ENCODE measurements at regions not wholly inside any gene's neighbourhood (a gene's known extent, or its start where the extent isn't known, plus 50 kb on each side); places are given as distances from the start of the nearest gene placed in this dataset.

DNA sequence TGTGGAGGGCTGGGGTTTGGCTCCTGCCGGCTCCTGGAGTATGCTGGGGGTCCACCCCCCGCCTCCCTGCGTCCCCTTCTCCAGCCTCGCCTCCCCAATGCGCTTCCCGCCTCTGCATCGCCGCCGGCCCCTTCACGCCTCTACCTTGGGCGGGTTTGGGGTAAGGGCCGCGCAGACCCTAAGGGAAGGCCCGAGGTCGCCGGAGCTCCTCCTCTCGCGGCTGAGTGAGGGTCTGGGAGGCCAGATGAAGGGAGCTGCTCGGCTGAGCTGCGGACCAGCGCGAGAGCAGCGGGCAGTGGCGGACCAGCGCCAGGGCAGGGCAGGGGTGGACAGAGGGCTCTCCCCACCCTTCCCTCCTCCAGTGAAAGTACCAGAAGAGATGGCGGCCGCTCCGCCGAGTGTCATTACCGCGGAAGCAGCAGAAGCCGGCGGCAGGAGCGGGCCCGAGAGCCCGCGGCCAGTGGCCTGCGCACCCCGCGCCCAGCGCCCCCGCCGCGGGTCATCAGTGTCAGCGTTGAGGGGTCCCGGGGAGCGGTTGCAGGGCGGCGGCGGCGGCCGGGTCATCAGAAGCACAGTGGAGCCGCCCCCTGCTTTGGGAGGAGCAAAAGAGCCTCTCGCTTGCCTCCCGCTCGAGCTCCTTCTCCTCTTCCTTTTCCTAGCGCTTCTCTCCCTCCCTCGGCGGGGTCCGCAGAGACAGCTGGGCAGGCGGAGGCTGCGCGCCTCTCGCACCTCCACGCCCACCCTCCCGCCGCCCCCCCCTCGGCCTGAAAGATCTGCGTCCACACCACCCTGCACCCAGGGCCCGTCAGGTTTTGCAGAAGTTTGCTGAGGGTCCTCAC is 255.6 kb upstream of the CADM1 start:
- H3K27me3 ChIP-seq: no peaks in the 10 kb centered on the region
- peaks cover 0 to 26% (median 3%) of the 10 kb centered on the region in 4 donors for H3K4me1 ChIP-seq
- WGBS, 2 donors: 4 to 5% methylated on average over 40 to 65 of the region's 70 CpGs
- TF ChIP-seq POLR2A (IDR thresholded peaks at IDR 0.05) (no peak), EP300 (IDR thresholded peaks at IDR 0.05) (no peak)
- no peak for DNase-seq (ENCODE audit: low spot score in 2 of 2)
- peak overlapping the region; percentile 57 to 86 (median 80) for H3K27ac ChIP-seq
- no peaks in the 10 kb centered on the region for H3K9me3 ChIP-seq
- no peaks in the 10 kb centered on the region for H3K36me3 ChIP-seq
- H3K4me3 ChIP-seq: peak overlapping the region; percentile 49 to 78 (median 63)

DNA sequence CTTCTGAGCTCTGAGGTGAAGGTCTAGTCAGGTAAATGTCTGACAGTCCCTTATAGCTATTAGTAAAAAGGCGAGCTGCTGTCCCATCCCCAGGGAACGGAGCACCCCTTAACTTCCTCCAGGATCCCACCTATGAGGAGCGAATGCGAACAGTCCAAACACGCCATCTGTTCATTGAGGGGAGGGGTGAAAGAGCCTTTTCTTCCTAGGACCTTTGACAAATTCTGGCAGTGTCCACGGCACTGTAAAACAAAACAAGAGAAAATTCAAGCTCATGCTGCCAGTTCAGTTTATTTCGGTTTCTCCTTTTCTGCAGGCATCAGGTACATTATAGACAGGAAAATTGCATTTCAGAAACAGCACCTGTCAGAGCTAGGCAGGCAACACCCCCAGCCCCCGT is 253.8 kb upstream of the CADM1 start:
- no peak for DNase-seq (ENCODE audit: low spot score in 2 of 2)
- peaks cover 0 to 26% (median 3%) of the 10 kb centered on the region in 4 donors for H3K4me1 ChIP-seq
- H3K4me3 ChIP-seq: no peak overlapping the region
- no peaks in the 10 kb centered on the region for H3K27me3 ChIP-seq
- 83 to 87% methylated on average over 8 of the region's 8 CpGs for WGBS, 2 donors
- H3K27ac ChIP-seq: no peak overlapping the region
- H3K9me3 ChIP-seq: no peaks in the 10 kb centered on the region
- no peaks in the 10 kb centered on the region for H3K36me3 ChIP-seq
- TF ChIP-seq, protein P1, sequence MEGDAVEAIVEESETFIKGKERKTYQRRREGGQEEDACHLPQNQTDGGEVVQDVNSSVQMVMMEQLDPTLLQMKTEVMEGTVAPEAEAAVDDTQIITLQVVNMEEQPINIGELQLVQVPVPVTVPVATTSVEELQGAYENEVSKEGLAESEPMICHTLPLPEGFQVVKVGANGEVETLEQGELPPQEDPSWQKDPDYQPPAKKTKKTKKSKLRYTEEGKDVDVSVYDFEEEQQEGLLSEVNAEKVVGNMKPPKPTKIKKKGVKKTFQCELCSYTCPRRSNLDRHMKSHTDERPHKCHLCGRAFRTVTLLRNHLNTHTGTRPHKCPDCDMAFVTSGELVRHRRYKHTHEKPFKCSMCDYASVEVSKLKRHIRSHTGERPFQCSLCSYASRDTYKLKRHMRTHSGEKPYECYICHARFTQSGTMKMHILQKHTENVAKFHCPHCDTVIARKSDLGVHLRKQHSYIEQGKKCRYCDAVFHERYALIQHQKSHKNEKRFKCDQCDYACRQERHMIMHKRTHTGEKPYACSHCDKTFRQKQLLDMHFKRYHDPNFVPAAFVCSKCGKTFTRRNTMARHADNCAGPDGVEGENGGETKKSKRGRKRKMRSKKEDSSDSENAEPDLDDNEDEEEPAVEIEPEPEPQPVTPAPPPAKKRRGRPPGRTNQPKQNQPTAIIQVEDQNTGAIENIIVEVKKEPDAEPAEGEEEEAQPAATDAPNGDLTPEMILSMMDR (IDR thresholded peaks at IDR 0.05): no peak
- no peak for TF ChIP-seq POLR2A (IDR thresholded peaks at IDR 0.05)
- TF ChIP-seq EP300 (IDR thresholded peaks at IDR 0.05): no peak

DNA sequence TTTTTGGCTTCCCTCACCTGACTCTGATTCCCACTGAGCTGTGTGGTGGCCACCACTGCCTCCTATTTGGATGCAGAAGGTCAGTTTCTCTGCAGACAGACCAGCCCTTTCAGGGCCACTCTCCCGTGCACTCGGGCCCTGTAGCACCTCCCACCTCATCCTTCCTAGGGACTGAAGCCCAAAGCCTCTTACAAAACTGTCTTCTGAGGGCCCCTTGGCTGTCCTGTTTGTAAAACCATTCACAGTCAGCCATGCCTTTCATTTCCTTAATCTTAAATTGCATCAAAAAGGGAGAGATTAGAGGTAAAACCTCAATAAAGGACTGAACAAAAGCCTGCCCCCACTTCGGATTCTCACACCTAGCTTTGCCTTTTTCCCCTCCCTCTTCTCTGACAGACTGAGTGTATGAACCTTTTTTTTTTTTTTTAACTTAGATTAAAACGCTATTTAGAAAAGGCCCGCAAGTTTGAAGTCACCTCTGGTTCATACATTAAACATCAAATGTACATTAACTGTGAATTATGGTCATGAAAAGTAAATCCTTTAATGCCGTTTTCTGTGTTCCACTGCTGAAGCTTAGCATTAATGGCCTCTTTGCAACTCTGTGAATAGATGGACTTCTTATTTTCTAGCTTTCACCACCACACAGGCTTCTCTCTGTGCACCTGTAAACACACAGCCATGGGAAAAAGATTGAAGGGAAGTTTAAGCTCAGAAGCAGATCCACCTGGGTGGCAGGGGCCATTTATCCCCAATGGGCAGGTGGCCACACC is 247.2 kb upstream of the CADM1 start:
- no peaks in the 10 kb centered on the region for H3K9me3 ChIP-seq
- no peaks in the 10 kb centered on the region for H3K36me3 ChIP-seq
- WGBS, 2 donors: 78 to 80% methylated on average over 6 of the region's 6 CpGs
- no peak for DNase-seq (ENCODE audit: low spot score in 2 of 2)
- no peak for TF ChIP-seq POLR2A (IDR thresholded peaks at IDR 0.05)
- TF ChIP-seq, protein P1 (IDR thresholded peaks at IDR 0.05): no peak
- no peak for TF ChIP-seq EP300 (IDR thresholded peaks at IDR 0.05)
- H3K27ac ChIP-seq: no peak overlapping the region
- peaks cover 0 to 4% (median 0%) of the 10 kb centered on the region in 4 donors for H3K4me1 ChIP-seq
- no peaks in the 10 kb centered on the region for H3K27me3 ChIP-seq
- H3K4me3 ChIP-seq: no peak overlapping the region

DNA sequence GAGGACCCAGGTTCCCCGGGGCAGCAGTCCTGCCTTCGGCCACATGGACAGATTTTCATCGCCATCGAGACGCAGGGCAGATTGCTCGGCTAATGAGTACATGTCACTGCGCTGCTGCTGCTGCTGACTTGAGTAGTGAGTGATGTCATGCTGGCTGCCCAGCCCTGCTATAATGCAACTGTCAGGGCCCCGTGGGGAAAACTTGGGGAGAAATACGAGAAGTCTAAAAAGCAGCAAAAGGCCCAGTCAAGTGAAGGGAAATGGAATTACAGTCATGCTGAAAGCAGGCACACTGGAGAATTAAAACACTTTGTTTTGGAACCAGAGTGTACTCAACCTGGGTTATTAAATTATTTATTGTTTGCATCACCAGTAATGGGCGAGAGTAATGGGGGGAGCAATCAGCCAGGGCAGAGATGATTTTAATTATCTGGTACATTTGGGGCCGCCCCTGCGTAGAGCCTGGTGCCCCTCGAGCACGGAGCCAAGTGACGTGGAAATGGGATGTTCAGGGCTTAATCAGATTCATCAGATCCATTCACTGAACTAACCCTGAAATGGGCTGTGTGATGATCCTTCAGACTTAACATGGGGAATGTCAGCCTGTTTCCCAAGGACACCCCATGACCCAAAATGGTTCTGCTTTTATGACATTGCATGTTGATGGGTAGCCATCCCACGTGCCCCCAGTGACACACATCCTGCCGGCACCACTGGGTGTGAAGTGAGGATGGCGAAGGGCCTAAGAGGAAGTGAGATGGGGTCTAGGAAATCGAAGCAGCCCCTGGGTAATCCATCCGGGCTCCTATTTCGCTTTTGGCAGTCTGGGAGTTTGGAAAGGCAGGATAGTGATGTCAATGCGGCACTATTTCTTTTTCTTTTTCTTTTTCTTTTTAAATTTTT is 241.6 kb upstream of the CADM1 start:
- no peaks in the 10 kb centered on the region for H3K9me3 ChIP-seq
- no peaks in the 10 kb centered on the region for H3K27me3 ChIP-seq
- no peak overlapping the region for H3K4me3 ChIP-seq
- H3K27ac ChIP-seq: no peak overlapping the region
- peaks cover 0 to 9% (median 0%) of the 10 kb centered on the region in 4 donors for H3K4me1 ChIP-seq
- DNase-seq (ENCODE audit: low spot score in 2 of 2): no peak
- WGBS, 2 donors: 78 to 83% methylated on average over 22 of the region's 22 CpGs
- no peaks in the 10 kb centered on the region for H3K36me3 ChIP-seq
- TF ChIP-seq, protein P1 (IDR thresholded peaks at IDR 0.05): no peak
- TF ChIP-seq EP300 (IDR thresholded peaks at IDR 0.05) (no peak), POLR2A (IDR thresholded peaks at IDR 0.05) (no peak)

DNA sequence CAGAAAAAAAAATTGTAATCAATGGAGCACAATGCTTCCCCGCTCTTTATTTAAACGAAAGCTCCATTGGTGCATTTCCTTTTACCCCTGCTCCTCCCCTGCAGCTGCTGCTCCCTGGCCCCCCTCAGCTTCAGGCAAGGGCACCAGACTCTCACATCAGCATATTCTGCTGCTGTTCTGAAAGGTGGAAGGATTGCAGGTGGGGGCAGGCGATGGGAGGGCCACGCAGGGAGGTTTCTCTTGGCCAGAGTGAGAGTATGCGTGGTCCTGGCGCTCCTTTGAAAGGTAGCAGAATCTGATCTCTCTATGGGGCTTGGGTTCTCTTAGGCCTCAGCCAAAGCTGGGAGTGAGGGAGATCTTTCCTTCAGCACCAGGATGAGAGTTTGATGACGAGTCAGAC is 240.9 kb upstream of the CADM1 start:
- no peak for DNase-seq (ENCODE audit: low spot score in 2 of 2)
- no peaks in the 10 kb centered on the region for H3K9me3 ChIP-seq
- peaks cover 0 to 9% (median 0%) of the 10 kb centered on the region in 4 donors for H3K4me1 ChIP-seq
- H3K36me3 ChIP-seq: no peaks in the 10 kb centered on the region
- TF ChIP-seq, protein P1 (IDR thresholded peaks at IDR 0.05): no peak
- TF ChIP-seq POLR2A (IDR thresholded peaks at IDR 0.05) (no peak), EP300 (IDR thresholded peaks at IDR 0.05) (no peak)
- H3K27ac ChIP-seq: no peak overlapping the region
- H3K27me3 ChIP-seq: no peaks in the 10 kb centered on the region
- no peak overlapping the region for H3K4me3 ChIP-seq
- WGBS, 2 donors: 89 to 90% methylated on average over 7 of the region's 7 CpGs
